OCI-LY1 (cell line): ENCODE measurements at regions not wholly inside any gene's neighbourhood (a gene's known extent, or its start where the extent isn't known, plus 50 kb on each side); places are given as distances from the start of the nearest gene placed in this dataset.

ENCODE experiments used
- H2AFZ ChIP-seq: fragments of 200-600 bp; sonication (generic), shearing (Covaris generic); 2 replicates; pipeline ENCODE4 v1.6.0; 2014; ENCODE audit warnings: antibody characterized with exemption, mild to moderate bottlenecking, low read length
- H3F3A ChIP-seq: fragments of 200-600 bp; sonication (generic), shearing (Covaris generic); 2 replicates; pipeline ENCODE4 v1.6.0; 2014; ENCODE audit warnings: mild to moderate bottlenecking, antibody characterized with exemption, low read length, moderate library complexity; ENCODE audit not compliant: insufficient read depth
- H3K27ac ChIP-seq: fragments of 200-600 bp; sonication (generic); 2 replicates; pipeline ENCODE4 v1.5.1; 2014; ENCODE audit warnings: low read length, mixed run types, mild to moderate bottlenecking, low read depth; ENCODE audit not compliant: poor library complexity, severe bottlenecking
- H3K27me3 ChIP-seq: fragments of 200-600 bp; sonication (generic); 2 replicates; pipeline ENCODE4 v1.6.0; 2014; ENCODE audit warnings: antibody characterized with exemption, mild to moderate bottlenecking, low read length, moderate library complexity; ENCODE audit not compliant: insufficient read depth
- H3K36me3 ChIP-seq: fragments of 200-600 bp; sonication (generic); 2 replicates; pipeline ENCODE4 v1.6.1; 2014; ENCODE audit warnings: mild to moderate bottlenecking, antibody characterized with exemption, low read length, moderate library complexity, mixed read lengths; ENCODE audit not compliant: insufficient read depth
- H3K4me1 ChIP-seq: fragments of 200-600 bp; sonication (generic); 2 replicates; pipeline ENCODE4 v1.5.1; 2014; ENCODE audit warnings: mild to moderate bottlenecking, low read length, moderate library complexity; ENCODE audit not compliant: insufficient read depth, severe bottlenecking
- H3K4me2 ChIP-seq: fragments of 200-600 bp; sonication (generic), shearing (Covaris generic); 2 replicates; pipeline ENCODE4 v1.6.1; 2014; ENCODE audit warnings: low read length
- H3K4me3 ChIP-seq: fragments of 200-600 bp; sonication (generic); 2 replicates; pipeline ENCODE4 v1.5.1; 2014; ENCODE audit warnings: low read length, low read depth, mild to moderate bottlenecking, mixed read lengths; ENCODE audit not compliant: poor library complexity, severe bottlenecking
- H3K79me2 ChIP-seq: fragments of 200-600 bp; shearing (Covaris generic); 2 replicates; pipeline ENCODE4 v1.6.1; 2016; ENCODE audit warnings: mixed run types, low read length, mixed read lengths; ENCODE audit not compliant: insufficient read depth
- H3K9ac ChIP-seq: fragments of 200-600 bp; sonication (generic), shearing (Covaris generic); 2 replicates; pipeline ENCODE4 v1.6.1; 2014; ENCODE audit warnings: mild to moderate bottlenecking, low read length, mixed read lengths
- H3K9me2 ChIP-seq: fragments of 200-600 bp; sonication (generic), shearing (Covaris generic); 2 replicates; pipeline ENCODE4 v1.6.1; 2014; ENCODE audit warnings: low read depth, mild to moderate bottlenecking, low read length, mixed read lengths
- H3K9me3 ChIP-seq: fragments of 200-600 bp; shearing (Covaris generic); 2 replicates; pipeline ENCODE4 v1.6.1; 2014; ENCODE audit warnings: low read length, mixed read lengths
- H4K20me1 ChIP-seq: fragments of 200-600 bp; sonication (generic), shearing (Covaris generic); 2 replicates; pipeline ENCODE4 v1.6.0; 2016; ENCODE audit warnings: mild to moderate bottlenecking, low read length; ENCODE audit not compliant: insufficient read depth
- CTCF ChIP-seq: fragments of 200-600 bp; sonication (generic), shearing (Covaris generic); IDR thresholded peaks from 2 replicates; pipeline ENCODE4 v1.5.1; 2017; ENCODE audit warnings: mild to moderate bottlenecking, antibody characterized with exemption, low read length, moderate library complexity, mixed read lengths
- EZH2 ChIP-seq: fragments of 200-600 bp; sonication (generic), shearing (Covaris generic); IDR thresholded peaks from 2 replicates; pipeline ENCODE4 v1.8.0; 2017; ENCODE audit warnings: borderline replicate concordance, mixed run types, mild to moderate bottlenecking, antibody characterized with exemption, low read length, moderate library complexity, mixed read lengths

GRCh38 chr12:19965196-19966038, 402.9 kb upstream of the PDE3A start:
- Histone ChIP-seq H3K27ac (no peak overlapping the region), H3K4me3 (no peak overlapping the region), H3K79me2 (no peaks in the 10 kb centered on the region), H3K9me3 (no peaks in the 10 kb centered on the region), H3F3A (no peaks in the 10 kb centered on the region), H3K4me1 (no peaks in the 10 kb centered on the region), H2AFZ (no peak overlapping the region), H3K36me3 (no peaks in the 10 kb centered on the region), H3K9ac (no peak overlapping the region), H4K20me1 (no peaks in the 10 kb centered on the region), H3K27me3 (no peaks in the 10 kb centered on the region), H3K9me2 (no peaks in the 10 kb centered on the region), H3K4me2 (no peak overlapping the region)
- TF ChIP-seq CTCF, result no peak
- no peak for TF ChIP-seq EZH2

- no peak overlapping the region for H3K9ac ChIP-seq
- no peak overlapping the region for H3K27ac ChIP-seq
- H3K9me2 ChIP-seq, result no peaks in the 10 kb centered on the region
- H3K27me3 ChIP-seq, result no peaks in the 10 kb centered on the region
- no peaks in the 10 kb centered on the region for H3F3A ChIP-seq
- no peak overlapping the region for H3K4me3 ChIP-seq
- no peaks in the 10 kb centered on the region for H3K9me3 ChIP-seq
- no peaks in the 10 kb centered on the region for H3K36me3 ChIP-seq
- no peaks in the 10 kb centered on the region for H3K4me1 ChIP-seq
- H3K79me2 ChIP-seq, result no peaks in the 10 kb centered on the region
- TF ChIP-seq CTCF (no peak), EZH2 (no peak)
- H4K20me1 ChIP-seq, result no peaks in the 10 kb centered on the region
- no peak overlapping the region for H3K4me2 ChIP-seq
- H2AFZ ChIP-seq, result no peak overlapping the region
Observed at GRCh38 chr12:19967001-19967400, 401.3 kb upstream of the PDE3A start.

GRCh38 chr12:19967431-19967830, 400.9 kb upstream of the PDE3A start:
- Histone ChIP-seq H4K20me1 (no peaks in the 10 kb centered on the region), H2AFZ (no peak overlapping the region), H3K79me2 (no peaks in the 10 kb centered on the region), H3F3A (no peaks in the 10 kb centered on the region), H3K36me3 (no peaks in the 10 kb centered on the region), H3K4me3 (no peak overlapping the region), H3K27ac (no peak overlapping the region), H3K27me3 (no peaks in the 10 kb centered on the region), H3K4me2 (no peak overlapping the region), H3K9me3 (no peaks in the 10 kb centered on the region), H3K9ac (no peak overlapping the region), H3K4me1 (no peaks in the 10 kb centered on the region), H3K9me2 (no peaks in the 10 kb centered on the region)
- TF ChIP-seq EZH2 (no peak), CTCF (no peak)
